ENCODE measurements at regions not wholly inside any gene's neighbourhood (a gene's known extent, or its start where the extent isn't known, plus 50 kb on each side); places are given as distances from the start of the nearest gene placed in this dataset.

- TF ChIP-seq ZNF10 (CRISPR knock-in tag; IDR thresholded peaks at IDR 0.05; ENCODE audit: borderline replicate concordance, low read depth) (no peak), GPBP1L1 (CRISPR knock-in tag; IDR thresholded peaks at IDR 0.05) (no peak)
- POLR2A ChIA-PET = no interaction called here
- intact Hi-C loops (cut with micrococcal nuclease; ENCODE audit: unreplicated experiment) = no loop called here
- no peak overlapping the region for H3K27ac ChIP-seq (ENCODE audit: extremely low read length, insufficient read depth, low read length)
- H3K4me3 ChIP-seq (replicated peaks in 1 of 3; ENCODE audit: insufficient read depth in 1 of 3, low read depth in 2 of 3, low read length in 3 of 3) = no peak overlapping the region
- no TSS peak for BruUV-seq (replicated peaks)
- H3K4me1 ChIP-seq (ENCODE audit: insufficient read depth, low read length) = no peaks in the 10 kb centered on the region
- no peaks in the 10 kb centered on the region for H3K79me2 ChIP-seq (ENCODE audit: insufficient read depth, low read length)
- no peak overlapping the region for H3K4me2 ChIP-seq (ENCODE audit: low read depth, low read length)
- DNase-seq (ENCODE audit: low spot score) = no peak
- no peaks in the 10 kb centered on the region for H3K9me3 ChIP-seq (ENCODE audit: low read length)
- in situ Hi-C loops (cut with HindIII; ENCODE audit: extremely low pct_ligation_motif_present, low pct_unique_long_range_greater_than_20kb) = no loop called here
- CTCF ChIA-PET (ENCODE audit: low intra/inter-chr PET ratio, low total read pairs) = no interaction called here
- no peak for ATAC-seq
- no peak overlapping the region for H3K9ac ChIP-seq (ENCODE audit: insufficient read depth, low read depth, low read length)
- no peak overlapping the region for H2AFZ ChIP-seq (ENCODE audit: low read length)
- FAIRE-seq = no peak
- H3K36me3 ChIP-seq (replicated peaks in 1 of 2; ENCODE audit: control insufficient read depth in 1 of 2, insufficient read depth in 2 of 2, low read length in 2 of 2) = no peaks in the 10 kb centered on the region
- H4K20me1 ChIP-seq (ENCODE audit: insufficient read depth, low read length) = no peaks in the 10 kb centered on the region
- no peaks in the 10 kb centered on the region for H3K27me3 ChIP-seq (ENCODE audit: control insufficient read depth in 1 of 2, insufficient read depth in 2 of 2, low read length in 2 of 2)
Measured at GRCh38 chr7:18201350-18201749, 173.7 kb upstream of the PRPS1L1 start.

- DNase-seq (ENCODE audit: low spot score) = no peak
- H4K20me1 ChIP-seq (ENCODE audit: insufficient read depth, low read length) = no peaks in the 10 kb centered on the region
- no peak overlapping the region for H2AFZ ChIP-seq (ENCODE audit: low read length)
- in situ Hi-C loops (cut with HindIII; ENCODE audit: extremely low pct_ligation_motif_present, low pct_unique_long_range_greater_than_20kb) (no loop called here), intact Hi-C loops (cut with micrococcal nuclease; ENCODE audit: unreplicated experiment) (no loop called here)
- no peaks in the 10 kb centered on the region for H3K79me2 ChIP-seq (ENCODE audit: insufficient read depth, low read length)
- H3K9ac ChIP-seq (ENCODE audit: insufficient read depth, low read depth, low read length) = no peak overlapping the region
- no peak overlapping the region for H3K4me2 ChIP-seq (ENCODE audit: low read depth, low read length)
- CTCF ChIA-PET (ENCODE audit: low intra/inter-chr PET ratio, low total read pairs) = no interaction called here
- no peaks in the 10 kb centered on the region for H3K9me3 ChIP-seq (ENCODE audit: low read length)
- no peaks in the 10 kb centered on the region for H3K27me3 ChIP-seq (ENCODE audit: control insufficient read depth in 1 of 2, insufficient read depth in 2 of 2, low read length in 2 of 2)
- no peak for ATAC-seq
- H3K27ac ChIP-seq (ENCODE audit: extremely low read length, insufficient read depth, low read length) = no peak overlapping the region
- no peak for FAIRE-seq
- no peaks in the 10 kb centered on the region for H3K4me1 ChIP-seq (ENCODE audit: insufficient read depth, low read length)
- H3K4me3 ChIP-seq (replicated peaks in 1 of 3; ENCODE audit: insufficient read depth in 1 of 3, low read depth in 2 of 3, low read length in 3 of 3) = no peak overlapping the region
- POLR2A ChIA-PET = no interaction called here
- H3K36me3 ChIP-seq (replicated peaks in 1 of 2; ENCODE audit: control insufficient read depth in 1 of 2, insufficient read depth in 2 of 2, low read length in 2 of 2) = no peaks in the 10 kb centered on the region
- TF ChIP-seq KDM6A (CRISPR knock-in tag; IDR thresholded peaks at IDR 0.05; ENCODE audit: low read depth) = no peak
- TF ChIP-seq ZNF629 (CRISPR knock-in tag; conservative IDR thresholded peaks at IDR 0.05) = 0 out of 2 replicates have a peak, but pooled peaks have one; percentile 30
- WGBS (ENCODE audit: low lambda C conversion rate) = 18% methylated on average over 3 of the region's 3 CpGs
- no TSS peak for BruUV-seq (replicated peaks)
Measured at GRCh38 chr7:18202315-18203045, 174.8 kb upstream of the PRPS1L1 start.
